GM19468 (cell line): ENCODE measurements at regions not wholly inside any gene's neighbourhood (a gene's known extent, or its start where the extent isn't known, plus 50 kb on each side); places are given as distances from the start of the nearest gene placed in this dataset.

Experiments
- ATAC-seq: cut with Tn5 transposase; IDR thresholded peaks from one replicate; pipeline ENCODE4 v1.9.1; 2021; ENCODE audit warnings: mild to moderate bottlenecking, moderate library complexity, moderate number of reproducible peaks; ENCODE audit not compliant: unreplicated experiment; ENCODE audit errors: extremely low read depth

DNA sequence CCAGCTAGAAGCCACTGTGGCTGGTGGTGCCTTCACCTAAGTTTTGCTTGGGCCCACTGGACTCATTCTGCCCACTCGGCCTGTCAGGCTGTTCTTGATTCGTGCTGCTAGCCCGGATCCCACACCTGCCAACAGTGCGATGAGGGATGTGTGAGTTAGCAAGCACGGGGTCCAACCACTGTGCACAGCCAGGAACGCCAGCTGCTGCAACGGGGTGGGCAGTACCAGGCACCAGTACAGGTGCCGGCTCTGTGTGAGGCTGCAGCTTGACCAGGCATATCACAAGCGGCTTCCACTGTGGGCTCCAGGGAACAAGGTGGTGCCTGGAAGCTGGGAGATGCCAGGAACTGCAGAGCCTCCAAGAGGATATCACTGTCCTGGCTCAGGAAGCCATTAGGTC, 481.2 kb downstream of the OTOL1 start:
- ATAC-seq: no peak

DNA sequence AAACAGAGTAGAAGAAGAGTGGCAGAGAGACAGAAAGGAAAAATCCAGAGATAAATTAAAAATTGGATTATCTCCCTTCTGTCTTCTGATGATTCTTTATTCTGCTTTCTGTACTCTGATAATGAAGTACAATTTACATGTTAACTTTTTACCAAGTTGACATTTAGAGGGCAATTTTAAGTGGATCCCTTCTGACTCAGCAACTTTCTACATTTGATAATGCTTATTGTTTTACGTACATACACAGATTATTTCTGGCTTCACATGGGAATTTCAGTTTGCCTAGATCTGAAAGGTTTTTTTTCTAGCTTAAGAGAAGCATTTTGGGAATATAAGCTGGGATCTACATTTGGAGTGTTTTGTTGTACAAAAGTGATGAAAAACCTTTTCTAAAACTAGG, 491.3 kb downstream of the OTOL1 start:
- ATAC-seq: no peak

DNA sequence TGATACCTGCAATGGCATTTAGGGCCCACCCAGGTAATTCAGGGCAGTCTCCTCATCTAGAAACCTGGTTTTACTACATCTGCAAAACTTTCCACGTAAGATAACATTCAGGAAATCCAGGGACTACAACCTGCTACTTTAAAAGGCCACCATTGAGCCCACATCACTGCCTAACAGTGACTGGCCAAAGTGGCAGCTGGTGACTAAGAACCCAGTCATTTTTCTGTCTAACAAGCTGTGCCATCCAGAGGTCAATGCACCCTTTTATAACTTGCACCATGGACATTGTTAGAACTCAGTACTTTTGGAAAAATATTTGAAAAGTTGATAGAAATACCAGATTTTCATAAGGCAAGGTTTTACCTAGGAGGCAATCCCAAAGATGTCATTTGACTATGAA, 492.4 kb downstream of the OTOL1 start:
- no peak for ATAC-seq

DNA sequence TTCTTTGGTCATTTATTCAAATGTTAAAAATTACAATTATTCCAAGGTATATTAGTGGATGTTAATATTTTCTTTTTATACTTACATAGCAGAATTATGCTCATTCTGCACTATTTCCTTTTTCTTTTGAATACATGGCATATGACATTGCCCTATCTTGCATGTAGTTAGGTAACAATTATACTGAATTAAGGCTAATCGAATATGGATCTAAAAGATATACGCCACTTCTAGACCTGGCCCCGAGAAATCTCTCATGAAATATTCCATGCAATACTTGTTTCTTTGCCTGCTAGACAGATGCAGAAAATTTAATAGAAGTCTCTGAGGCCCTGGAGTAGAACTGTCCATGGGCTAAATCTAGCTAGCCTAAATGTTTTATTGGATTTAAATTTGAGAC, 493.4 kb downstream of the OTOL1 start:
- ATAC-seq: no peak

DNA sequence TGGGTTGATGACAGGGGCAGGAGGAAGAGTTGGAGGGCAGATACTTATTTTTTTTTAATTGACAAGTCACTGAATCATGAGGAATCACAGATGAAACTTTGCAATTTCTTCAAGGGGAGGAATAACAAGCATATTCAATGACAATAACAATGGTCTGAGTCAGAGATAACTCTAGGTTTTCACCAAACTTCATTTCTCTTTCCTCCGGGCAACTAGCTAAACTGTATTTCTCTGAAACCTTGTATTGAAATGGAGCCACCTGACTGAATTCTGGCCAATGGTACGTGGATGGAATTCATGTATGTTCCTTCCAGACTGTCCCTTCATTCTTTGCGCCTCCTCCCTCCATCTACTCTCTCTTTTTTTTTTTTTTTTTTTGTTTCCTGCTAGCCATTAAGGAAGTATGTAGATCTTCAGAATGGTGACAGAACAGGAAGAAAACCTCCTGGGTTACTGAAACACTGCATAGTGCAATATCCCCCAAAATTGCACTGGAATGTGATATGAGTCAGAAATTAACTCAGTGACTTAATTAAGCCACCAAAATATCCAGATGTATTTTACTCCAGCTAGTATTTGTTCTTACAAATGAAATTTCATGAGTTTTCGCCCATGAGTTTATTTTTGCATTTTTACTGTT, 495.4 kb downstream of the OTOL1 start:
- no peak for ATAC-seq

DNA sequence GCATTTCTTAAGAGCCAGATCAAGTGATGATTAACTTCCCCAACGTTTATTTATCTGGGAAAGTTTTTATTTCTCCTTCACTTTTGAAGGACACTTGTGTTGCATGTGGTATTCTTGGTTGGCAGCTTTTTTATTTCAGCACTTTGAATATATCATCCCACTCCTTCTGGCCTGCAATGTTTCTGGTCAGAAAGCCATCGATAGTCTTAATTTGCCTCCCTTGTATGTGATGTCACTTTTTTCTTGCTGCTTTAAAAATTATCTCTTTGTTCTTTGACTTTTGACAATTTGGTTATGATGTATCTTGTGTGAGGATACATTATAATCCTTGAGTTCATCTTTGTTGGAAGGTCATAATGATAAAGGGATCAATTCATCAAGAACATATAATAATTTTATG, 503.2 kb downstream of the OTOL1 start:
- ATAC-seq: no peak

DNA sequence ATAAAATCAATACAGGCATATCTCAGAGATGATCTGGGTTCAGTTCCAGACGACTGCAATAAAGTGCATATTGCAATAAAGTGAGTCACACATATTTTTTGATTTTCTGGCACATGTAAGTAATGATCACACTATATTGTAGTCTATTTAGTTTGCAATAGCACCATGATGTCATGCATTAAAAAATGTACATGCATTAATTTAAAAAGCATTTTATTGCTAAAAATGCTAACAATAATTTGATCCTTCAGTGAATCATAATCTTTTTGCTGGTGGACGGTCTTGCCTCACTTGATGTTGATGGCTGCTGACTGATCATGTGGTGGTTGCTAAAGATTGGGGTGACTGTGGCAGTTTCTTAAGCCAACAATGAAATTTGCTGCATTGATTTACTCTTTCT, 511.1 kb downstream of the OTOL1 start:
- ATAC-seq: no peak

GRCh38 chr3:162012633-162013032, 516.0 kb downstream of the OTOL1 start:
- no peak for ATAC-seq

DNA sequence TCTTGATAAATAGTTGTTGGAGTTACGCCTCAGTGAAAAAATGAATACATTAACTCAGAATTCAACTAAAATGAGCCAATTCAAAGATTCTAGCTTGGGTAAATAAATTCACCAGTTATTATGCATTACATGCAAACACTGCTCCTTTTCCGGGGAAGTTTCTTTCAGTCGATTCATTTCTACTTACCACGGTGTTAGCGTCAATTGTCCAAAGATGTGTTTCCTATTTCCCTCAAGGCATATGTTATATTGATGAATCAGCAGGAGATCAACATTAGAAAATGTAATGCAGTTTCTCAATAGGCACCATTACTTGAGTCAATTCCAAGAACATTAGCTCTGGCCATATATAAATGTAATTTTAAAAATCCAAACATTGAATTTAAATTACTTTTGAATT, 517.7 kb downstream of the OTOL1 start:
- ATAC-seq: no peak

GRCh38 chr3:162015856-162016255, 519.2 kb downstream of the OTOL1 start:
- no peak for ATAC-seq

- no peak for ATAC-seq
Observed at GRCh38 chr3:162019817-162020216, 523.2 kb downstream of the OTOL1 start.

- no peak for ATAC-seq
Observed at GRCh38 chr3:162021206-162021605, 524.6 kb downstream of the OTOL1 start.

DNA sequence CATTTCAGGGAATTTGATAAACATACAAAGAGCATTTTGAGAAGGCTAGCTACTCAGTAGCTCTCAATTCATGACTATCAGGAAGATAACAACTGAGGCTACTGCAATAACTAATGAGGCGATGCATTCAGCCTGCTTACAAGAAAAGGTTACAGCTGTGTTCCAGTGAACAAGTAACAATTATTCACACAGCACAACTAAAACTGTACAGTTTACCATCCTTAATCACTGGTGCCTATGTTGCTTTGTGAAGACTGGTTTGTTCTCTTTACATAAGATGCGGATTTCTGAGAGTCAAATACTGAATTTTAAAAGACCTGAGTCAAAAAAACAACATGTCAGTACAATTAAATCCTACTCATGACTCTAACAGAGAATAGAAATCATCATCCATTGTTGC, 526.3 kb downstream of the OTOL1 start:
- no peak for ATAC-seq

- ATAC-seq: no peak
Observed at GRCh38 chr3:162029736-162030135, 533.1 kb downstream of the OTOL1 start.

GRCh38 chr3:162034368-162034767, 537.8 kb downstream of the OTOL1 start:
- no peak for ATAC-seq

- ATAC-seq: no peak
Observed at GRCh38 chr3:162041622-162042021, 545.0 kb downstream of the OTOL1 start.

DNA sequence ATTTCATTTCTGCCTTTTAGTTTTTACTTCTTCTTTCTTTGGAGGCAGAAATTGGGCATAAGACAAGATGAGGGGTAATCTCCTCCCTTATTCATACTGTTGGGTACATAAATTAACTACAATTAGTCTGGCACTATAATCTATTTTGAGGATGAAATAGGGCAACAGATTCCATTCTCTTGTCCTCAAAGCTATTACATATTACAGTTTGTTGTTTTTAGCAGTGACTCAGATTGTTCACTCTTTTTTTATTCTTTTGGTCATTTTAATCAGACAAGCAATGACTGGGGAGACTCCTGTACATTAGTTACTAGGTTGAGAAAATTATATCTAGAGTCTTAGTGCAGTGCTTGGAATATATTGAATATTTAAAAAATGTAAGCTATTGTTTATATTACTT, 556.0 kb downstream of the OTOL1 start:
- no peak for ATAC-seq

DNA sequence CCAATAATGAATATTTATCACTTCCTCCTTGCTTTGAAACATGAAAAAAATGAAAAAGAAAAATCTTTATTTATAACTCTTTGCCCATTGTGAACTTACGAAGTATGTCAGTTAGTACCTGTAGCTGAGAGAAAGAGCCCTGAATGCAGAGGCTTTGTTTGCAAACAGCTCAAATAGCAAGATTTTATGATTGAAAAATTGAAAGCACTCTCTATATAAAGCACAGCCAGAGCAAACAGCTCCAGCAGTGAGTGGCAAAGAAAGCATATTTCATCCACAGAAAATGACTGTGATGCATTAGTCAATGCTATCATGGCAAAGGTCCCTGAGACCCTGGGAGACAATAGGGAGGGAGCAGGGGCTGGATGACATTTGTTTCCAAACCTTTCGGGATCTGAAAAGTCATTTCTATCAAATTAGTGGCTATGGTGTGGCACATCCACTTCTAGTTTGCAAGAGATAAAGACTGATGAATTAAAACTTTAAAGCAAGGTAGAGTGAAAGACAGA, 576.1 kb downstream of the OTOL1 start:
- ATAC-seq: no peak

DNA sequence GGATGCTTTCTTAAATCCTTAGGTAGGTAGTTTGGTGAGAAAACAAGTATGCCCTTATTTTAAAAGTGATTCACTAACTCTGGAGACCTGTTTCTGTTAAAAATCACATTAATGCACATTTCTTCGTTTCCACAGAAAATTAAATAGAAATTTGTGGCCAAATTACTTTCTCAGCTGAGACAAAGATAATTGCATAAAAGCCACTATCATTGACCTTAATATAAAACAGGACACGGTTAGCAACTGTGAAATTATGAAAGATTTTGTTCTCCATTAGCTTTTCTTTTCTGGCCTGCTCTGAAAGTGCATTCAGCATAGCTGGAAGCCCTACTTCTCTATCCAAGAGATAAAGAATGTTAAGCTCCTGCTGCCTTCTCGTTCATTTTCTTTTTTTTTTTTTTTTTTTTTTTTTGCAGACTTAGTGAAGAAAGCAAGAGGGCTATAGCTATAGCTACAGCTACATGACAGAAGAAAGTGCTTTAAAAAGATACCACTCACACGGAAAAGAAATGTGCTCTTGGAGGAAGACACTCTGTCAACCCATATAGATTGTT, 576.9 kb downstream of the OTOL1 start:
- ATAC-seq: no peak

DNA sequence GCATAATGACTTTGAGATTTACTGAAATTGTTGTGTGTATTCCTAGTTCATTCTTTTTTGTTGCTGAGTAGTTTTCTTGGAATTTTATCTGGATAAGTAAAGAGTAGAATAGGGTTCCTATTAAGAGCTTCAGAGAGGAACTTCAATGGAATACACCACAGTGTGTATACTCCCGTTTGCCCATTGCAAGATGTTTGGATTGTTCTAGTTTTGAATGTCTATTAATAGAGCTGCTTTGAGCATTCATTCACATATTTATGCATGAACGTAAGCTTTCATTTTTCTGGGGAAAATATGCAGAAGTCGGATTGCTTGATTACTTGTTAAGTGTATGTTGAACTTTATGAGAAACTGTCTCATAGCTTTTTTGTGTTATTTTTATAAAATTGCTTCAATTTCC, 580.5 kb downstream of the OTOL1 start:
- no peak for ATAC-seq

DNA sequence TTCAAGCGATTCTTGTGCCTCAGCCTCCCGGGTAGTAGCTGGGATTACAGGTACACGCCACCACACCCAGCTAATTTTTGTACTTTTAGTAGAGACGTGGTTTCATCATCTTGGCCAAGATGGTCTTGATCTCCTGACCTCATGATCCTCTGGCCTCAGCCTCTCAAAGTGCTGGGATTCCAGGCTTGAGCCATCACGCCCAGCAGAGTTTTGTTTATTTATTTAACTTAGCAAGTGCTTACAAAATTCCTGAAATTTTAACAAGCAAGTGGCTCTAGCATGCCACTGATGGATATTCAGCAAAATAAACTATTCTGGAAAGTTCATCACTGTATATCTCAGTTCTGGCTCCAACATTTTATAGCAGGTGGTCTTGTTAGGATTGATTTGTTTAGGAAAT, 585.9 kb downstream of the OTOL1 start:
- no peak for ATAC-seq

DNA sequence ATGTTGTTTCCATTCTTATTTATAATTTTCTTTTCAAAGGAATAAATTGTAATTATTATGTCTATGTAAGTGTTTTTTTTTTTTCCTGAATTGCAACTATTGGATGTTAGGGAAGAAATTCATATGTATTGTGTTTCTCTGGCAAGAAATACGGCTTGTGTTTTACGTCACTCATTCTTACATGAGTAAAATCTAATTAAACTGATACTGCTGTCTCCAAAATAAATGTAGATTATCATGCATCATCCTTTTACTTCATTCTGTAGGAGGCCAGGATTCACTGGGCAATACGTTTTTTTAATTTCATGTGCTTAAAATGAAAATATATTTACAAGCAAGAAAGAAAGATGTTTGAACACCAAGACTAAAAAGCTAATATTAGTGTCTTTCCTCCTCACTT, 590.8 kb downstream of the OTOL1 start:
- ATAC-seq: no peak
